Stimulated activated CD8-positive, alpha-beta memory T cell treated with anti-CD3 and anti-CD28 coated beads, Interleukin-7, amount 100 ng/mL, for 48 hours (primary cell): ENCODE measurements at regions not wholly inside any gene's neighbourhood (a gene's known extent, or its start where the extent isn't known, plus 50 kb on each side); places are given as distances from the start of the nearest gene placed in this dataset.

Experiments used
- DNase-seq, 2 donors: peaks; one replicate each; pipeline ENCODE4 v3.0.0-alpha.2; 2020; ENCODE audit warnings: low read depth in 1 of 2; ENCODE audit errors: extremely low read depth in 1 of 2

- DNase-seq, result no peak
Measured at GRCh38 chr12:13451776-13452175, 255.2 kb downstream of the EMP1 start.

GRCh38 chr12:13450231-13451080, 253.9 kb downstream of the EMP1 start:
- DNase-seq, result no peak

- no peak for DNase-seq
Measured at GRCh38 chr12:13444076-13444475, 247.6 kb downstream of the EMP1 start.

- DNase-seq, result no peak
Measured at GRCh38 chr12:13443498-13443897, 247.0 kb downstream of the EMP1 start.

- DNase-seq, result no peak
Measured at GRCh38 chr12:13443028-13443427, 246.5 kb downstream of the EMP1 start.

GRCh38 chr12:13442457-13442856, 245.9 kb downstream of the EMP1 start:
- DNase-seq, result no peak

- DNase-seq, result no peak
Measured at GRCh38 chr12:13440844-13441243, 244.3 kb downstream of the EMP1 start.

GRCh38 chr12:13437541-13437940, 241.0 kb downstream of the EMP1 start:
- no peak for DNase-seq

- DNase-seq, result no peak
Measured at GRCh38 chr12:13436696-13437391, 240.3 kb downstream of the EMP1 start.

- DNase-seq, result no peak
Measured at GRCh38 chr12:13436182-13436581, 239.7 kb downstream of the EMP1 start.

- no peak for DNase-seq
Measured at GRCh38 chr12:13435235-13435933, 238.9 kb downstream of the EMP1 start.

- DNase-seq, result no peak
Measured at GRCh38 chr12:13433768-13434167, 237.2 kb downstream of the EMP1 start.

GRCh38 chr12:13431041-13431440, 234.5 kb downstream of the EMP1 start:
- DNase-seq, result no peak

GRCh38 chr12:13428538-13429265, 232.2 kb downstream of the EMP1 start:
- no peak for DNase-seq

GRCh38 chr12:13425766-13426165, 229.2 kb downstream of the EMP1 start:
- DNase-seq, result no peak

- DNase-seq, result no peak
Measured at GRCh38 chr12:13422291-13422690, 225.8 kb downstream of the EMP1 start.

GRCh38 chr12:13417516-13417915, 221.0 kb downstream of the EMP1 start:
- DNase-seq, result no peak

- DNase-seq, result no peak
Measured at GRCh38 chr12:13411287-13411686, 214.8 kb downstream of the EMP1 start.

- no peak for DNase-seq
Measured at GRCh38 chr12:13405961-13406703, 209.6 kb downstream of the EMP1 start.
